ENCODE measurements at regions not wholly inside any gene's neighbourhood (a gene's known extent, or its start where the extent isn't known, plus 50 kb on each side); places are given as distances from the start of the nearest gene placed in this dataset.

- no peak for DNase-seq
Observed at GRCh38 chr2:122949523-122949922, 1075.6 kb upstream of the CNTNAP5 start.

GRCh38 chr2:122955776-122956175 lies 1069.3 kb upstream of the CNTNAP5 start:
- DNase-seq, result peak; percentile 29

- DNase-seq, result no peak
Observed at GRCh38 chr2:122960759-122961641, 1064.1 kb upstream of the CNTNAP5 start.

- DNase-seq, result no peak
Observed at GRCh38 chr2:122966461-122966860, 1058.6 kb upstream of the CNTNAP5 start.

GRCh38 chr2:122977580-122977979 lies 1047.5 kb upstream of the CNTNAP5 start:
- DNase-seq, result no peak

GRCh38 chr2:122980671-122981070 lies 1044.4 kb upstream of the CNTNAP5 start:
- peak; percentile 75 for DNase-seq

GRCh38 chr2:122982936-122983335 lies 1042.2 kb upstream of the CNTNAP5 start:
- no peak for DNase-seq

- DNase-seq, result no peak
Observed at GRCh38 chr2:122988395-122989221, 1036.5 kb upstream of the CNTNAP5 start.

GRCh38 chr2:122993592-122993991 lies 1031.5 kb upstream of the CNTNAP5 start:
- DNase-seq, result no peak

- no peak for DNase-seq
Observed at GRCh38 chr2:122999258-122999657, 1025.8 kb upstream of the CNTNAP5 start.

GRCh38 chr2:122999821-123000220 lies 1025.3 kb upstream of the CNTNAP5 start:
- DNase-seq, result no peak

GRCh38 chr2:123002660-123003248 lies 1022.3 kb upstream of the CNTNAP5 start:
- DNase-seq, result no peak

- DNase-seq, result no peak
Observed at GRCh38 chr2:123015186-123015585, 1009.9 kb upstream of the CNTNAP5 start.

- DNase-seq, result no peak
Observed at GRCh38 chr2:123035541-123035940, 989.5 kb upstream of the CNTNAP5 start.

- DNase-seq, result no peak
Observed at GRCh38 chr2:123036300-123036699, 988.8 kb upstream of the CNTNAP5 start.

GRCh38 chr2:123040506-123040905 lies 984.6 kb upstream of the CNTNAP5 start:
- no peak for DNase-seq

GRCh38 chr2:123043458-123043857 lies 981.6 kb upstream of the CNTNAP5 start:
- DNase-seq, result no peak

GRCh38 chr2:123045713-123046112 lies 979.4 kb upstream of the CNTNAP5 start:
- no peak for DNase-seq

GRCh38 chr2:123047186-123047585 lies 977.9 kb upstream of the CNTNAP5 start:
- DNase-seq, result no peak

- no peak for DNase-seq
Observed at GRCh38 chr2:123051136-123051535, 974.0 kb upstream of the CNTNAP5 start.

GRCh38 chr2:123061534-123061933 lies 963.6 kb upstream of the CNTNAP5 start:
- DNase-seq, result no peak

- no peak for DNase-seq
Observed at GRCh38 chr2:123073371-123073770, 951.7 kb upstream of the CNTNAP5 start.

GRCh38 chr2:123073956-123074355 lies 951.1 kb upstream of the CNTNAP5 start:
- DNase-seq, result no peak

- no peak for DNase-seq
Observed at GRCh38 chr2:123077101-123077500, 948.0 kb upstream of the CNTNAP5 start.
